A549 (cell line): ENCODE measurements at regions not wholly inside any gene's neighbourhood (a gene's known extent, or its start where the extent isn't known, plus 50 kb on each side); places are given as distances from the start of the nearest gene placed in this dataset.

Experiments used
- ATAC-seq, 2 experiments: fragments of 200-7000 bp in 1 of 2; fragments of >200 bp in 1 of 2; cut with Nextera tagmentation in 1 of 2; cut with Tn5 transposase in 1 of 2; 3 replicates each; pipeline versions ENCODE4 v1.8.0 to v1.9.1; 2018 to 2020; ENCODE audit warnings: mild to moderate bottlenecking in 1 of 2, moderate library complexity in 1 of 2
- CTCF ChIA-PET: fragments of 300-600 bp; sonication (Branson Sonifier 250); formaldehyde crosslinking; extraction: SDS; loops from one replicate; lab custom pipeline; 2021; ENCODE audit warnings: antibody characterized with exemption, inconsistent platforms; lab: Yijun Ruan, JAX
- POLR2A ChIA-PET: fragments of 350-600 bp; formaldehyde crosslinking; extraction: SDS; loops from one replicate; lab custom pipeline; 2021; ENCODE audit warnings: antibody characterized with exemption, inconsistent platforms; lab: Yijun Ruan, JAX
- DNase-seq, 2 experiments: peaks; one replicate each; pipeline versions ENCODE4 v3.0.0 to v3.0.0-alpha.2; 2011 to 2016; ENCODE audit warnings: low read depth in 1 of 2, low spot score in 1 of 2
- FAIRE-seq: peaks from 2 replicates; lab custom pipeline; 2011; peaks lifted over from hg19 to GRCh38; lab: Jason Lieb, UNC
- H3K27ac ChIP-seq, 2 experiments: fragments of >200 bp; sonication (Bioruptor Twin); formaldehyde crosslinking; 3 replicates each; pipeline ENCODE4 v1.5.1; 2016 to 2017
- H3K4me1 ChIP-seq: fragments of >200 bp; sonication (Bioruptor Twin); formaldehyde crosslinking; 3 replicates; pipeline ENCODE4 v1.6.1; 2016
- H3K4me2 ChIP-seq: fragments of >200 bp; sonication (Bioruptor Twin); formaldehyde crosslinking; 3 replicates; pipeline ENCODE4 v1.6.1; 2016
- H3K4me3 ChIP-seq: fragments of >200 bp; sonication (Bioruptor Twin); formaldehyde crosslinking; 3 replicates; pipeline ENCODE4 v1.5.1; 2016
- H3K9me3 ChIP-seq: fragments of >200 bp; sonication (Bioruptor Twin); formaldehyde crosslinking; 3 replicates; pipeline ENCODE4 v1.6.1; 2016
- CBX2 ChIP-seq: fragments of 200-600 bp; sonication (generic); IDR thresholded peaks from 2 replicates; pipeline ENCODE4 v1.6.1; 2016; ENCODE audit warnings: low read depth, mild to moderate bottlenecking, borderline replicate concordance
- EP300 ChIP-seq, 2 experiments: fragments of >200 bp; sonication (Bioruptor Twin); formaldehyde crosslinking; IDR thresholded peaks; 2 replicates in 1 of 2; 3 replicates in 1 of 2; pipeline ENCODE4 v1.6.1; 2016 to 2017
- FOSL2 ChIP-seq, 2 experiments: fragments of 450-650 bp in 1 of 2; fragments of >200 bp in 1 of 2; sonication (Bioruptor Twin) in 1 of 2; formaldehyde crosslinking; IDR thresholded peaks; 2 replicates each; pipeline versions ENCODE4 v1.5.0 to v1.6.1; 2016 to 2020; ENCODE audit warnings: mild to moderate bottlenecking in 1 of 2, moderate library complexity in 1 of 2
- FOXS1 ChIP-seq: fragments of 250-450 bp; sonication (Bioruptor Pico); IDR thresholded peaks from 2 replicates; pipeline ENCODE4 v1.5.0; 2020; ENCODE audit warnings: mild to moderate bottlenecking, moderate library complexity
- HOXA7 ChIP-seq: fragments of 250-450 bp; sonication (Bioruptor Pico); IDR thresholded peaks from 2 replicates; pipeline ENCODE4 v1.5.0; 2020; ENCODE audit warnings: mild to moderate bottlenecking, moderate library complexity
- HOXB13 ChIP-seq: fragments of 250-450 bp; sonication (Bioruptor Pico); IDR thresholded peaks from 2 replicates; pipeline ENCODE4 v1.5.0; 2020; ENCODE audit warnings: low read depth, mild to moderate bottlenecking, moderate library complexity
- JUNB ChIP-seq: fragments of >200 bp; sonication (Bioruptor Twin); formaldehyde crosslinking; IDR thresholded peaks from 2 replicates; pipeline ENCODE4 v1.6.1; 2016
- KDM1A ChIP-seq: fragments of 200-600 bp; sonication (generic); IDR thresholded peaks from 2 replicates; pipeline ENCODE4 v1.6.1; 2016; ENCODE audit warnings: low read depth, mild to moderate bottlenecking
- MAFK ChIP-seq: fragments of 450-650 bp; IDR thresholded peaks from 2 replicates; pipeline ENCODE4 v1.6.1; 2014; ENCODE audit not compliant: partially characterized antibody
- MAZ ChIP-seq: fragments of 150-350 bp; IDR thresholded peaks from 2 replicates; pipeline ENCODE4 v1.6.1; 2014; ENCODE audit warnings: antibody characterized with exemption, low read depth, low read length, borderline replicate concordance
- NFE2L2 ChIP-seq: fragments of 150-350 bp; conservative IDR thresholded peaks from 2 replicates; pipeline ENCODE4 v1.6.1; 2014; ENCODE audit warnings: low read length
- RARB ChIP-seq: fragments of 250-450 bp; sonication (Bioruptor Pico); IDR thresholded peaks from 2 replicates; pipeline ENCODE4 v1.8.0; 2021; ENCODE audit warnings: mild to moderate bottlenecking, moderate library complexity
- RCOR1 ChIP-seq: fragments of 150-350 bp; IDR thresholded peaks from 2 replicates; pipeline ENCODE4 v1.6.1; 2014; ENCODE audit warnings: antibody characterized with exemption, low read length, low read depth
- ZSCAN20 ChIP-seq: fragments of 250-450 bp; sonication (Bioruptor Pico); IDR thresholded peaks from 2 replicates; pipeline ENCODE4 v1.8.0; 2022; ENCODE audit warnings: mild to moderate bottlenecking, moderate library complexity
- WGBS: methylation state at CpG from one replicate; pipeline ENCODE4 v1.1.6; 2017; ENCODE audit errors: missing lambda C conversion rate; 5-methylcytosine and 5-hydroxymethylcytosine counted together
- TF ChIP-seq, protein P1 (sequence below): fragments of >200 bp; sonication (Bioruptor Twin); formaldehyde crosslinking; IDR thresholded peaks from 3 replicates; pipeline ENCODE4 v1.5.1; 2016
- TF ChIP-seq, protein P2 (sequence below): fragments of 250-450 bp; sonication (Bioruptor Pico); IDR thresholded peaks from 2 replicates; pipeline ENCODE4 v1.5.0; 2021; ENCODE audit warnings: mild to moderate bottlenecking, moderate library complexity, borderline replicate concordance
- TF ChIP-seq, protein P3 (sequence below): fragments of 200-600 bp; sonication (generic); IDR thresholded peaks from 2 replicates; pipeline ENCODE4 v1.6.1; 2016; ENCODE audit warnings: antibody characterized with exemption, mild to moderate bottlenecking, moderate library complexity

DNA sequence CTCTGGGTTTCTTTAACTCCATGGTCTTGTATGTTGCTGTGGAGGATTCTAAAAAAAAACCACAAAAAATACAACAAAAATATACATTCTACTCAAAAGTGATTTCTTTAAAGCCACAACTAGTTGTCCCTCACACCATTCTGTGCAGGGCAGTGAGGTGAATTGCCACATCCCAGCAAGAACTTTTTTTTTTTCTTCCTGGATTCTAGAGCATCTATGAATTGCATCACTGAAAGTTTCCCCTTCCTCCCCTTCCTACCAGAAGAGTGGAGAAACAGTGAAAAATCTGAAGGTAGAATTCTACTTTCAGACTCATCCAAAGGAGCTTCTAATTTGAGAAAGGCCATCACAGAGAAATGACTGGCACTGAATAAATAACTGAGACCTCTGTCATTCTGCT, 395.3 kb downstream of the AEBP2 start (continued):
- TF ChIP-seq JUNB (no peak), RCOR1 (no peak), MAFK (no peak)

DNA sequence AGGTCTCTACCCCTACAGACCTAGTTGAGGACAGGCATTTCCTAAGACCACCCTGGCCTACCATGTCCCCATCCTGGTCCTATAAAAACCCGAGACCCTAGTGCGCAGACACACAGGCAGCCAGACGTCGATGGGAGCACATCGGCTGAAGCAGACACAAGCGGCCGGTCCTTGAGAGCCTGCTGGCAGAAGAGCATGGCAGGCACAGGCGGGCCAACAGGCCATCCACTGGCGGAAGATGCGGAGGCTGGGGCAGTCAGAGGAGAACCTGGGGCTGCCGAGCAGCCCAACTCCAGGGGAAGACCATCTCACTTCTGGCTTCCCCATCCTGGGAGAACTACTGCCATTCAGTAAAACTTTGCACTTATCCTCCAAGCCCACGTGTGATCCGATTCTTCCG, 396.8 kb downstream of the AEBP2 start:
- ATAC-seq (no peak), FAIRE-seq (no peak), DNase-seq (no peak)
- Histone ChIP-seq H3K9me3 (no peaks in the 10 kb centered on the region), H3K27ac (no peak overlapping the region), H3K4me2 (no peak overlapping the region), H3K4me3 (no peak overlapping the region), H3K4me1 (no peaks in the 10 kb centered on the region)
- WGBS: 89% methylated on average over 14 of the region's 14 CpGs
- POLR2A ChIA-PET: no interaction called here
- CTCF ChIA-PET: no interaction called here
- no peak for TF ChIP-seq NFE2L2
- TF ChIP-seq HOXB13: no peak
- TF ChIP-seq, protein P1, sequence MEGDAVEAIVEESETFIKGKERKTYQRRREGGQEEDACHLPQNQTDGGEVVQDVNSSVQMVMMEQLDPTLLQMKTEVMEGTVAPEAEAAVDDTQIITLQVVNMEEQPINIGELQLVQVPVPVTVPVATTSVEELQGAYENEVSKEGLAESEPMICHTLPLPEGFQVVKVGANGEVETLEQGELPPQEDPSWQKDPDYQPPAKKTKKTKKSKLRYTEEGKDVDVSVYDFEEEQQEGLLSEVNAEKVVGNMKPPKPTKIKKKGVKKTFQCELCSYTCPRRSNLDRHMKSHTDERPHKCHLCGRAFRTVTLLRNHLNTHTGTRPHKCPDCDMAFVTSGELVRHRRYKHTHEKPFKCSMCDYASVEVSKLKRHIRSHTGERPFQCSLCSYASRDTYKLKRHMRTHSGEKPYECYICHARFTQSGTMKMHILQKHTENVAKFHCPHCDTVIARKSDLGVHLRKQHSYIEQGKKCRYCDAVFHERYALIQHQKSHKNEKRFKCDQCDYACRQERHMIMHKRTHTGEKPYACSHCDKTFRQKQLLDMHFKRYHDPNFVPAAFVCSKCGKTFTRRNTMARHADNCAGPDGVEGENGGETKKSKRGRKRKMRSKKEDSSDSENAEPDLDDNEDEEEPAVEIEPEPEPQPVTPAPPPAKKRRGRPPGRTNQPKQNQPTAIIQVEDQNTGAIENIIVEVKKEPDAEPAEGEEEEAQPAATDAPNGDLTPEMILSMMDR: no peak
- no peak for TF ChIP-seq HOXA7 (CRISPR knock-in tag)

DNA sequence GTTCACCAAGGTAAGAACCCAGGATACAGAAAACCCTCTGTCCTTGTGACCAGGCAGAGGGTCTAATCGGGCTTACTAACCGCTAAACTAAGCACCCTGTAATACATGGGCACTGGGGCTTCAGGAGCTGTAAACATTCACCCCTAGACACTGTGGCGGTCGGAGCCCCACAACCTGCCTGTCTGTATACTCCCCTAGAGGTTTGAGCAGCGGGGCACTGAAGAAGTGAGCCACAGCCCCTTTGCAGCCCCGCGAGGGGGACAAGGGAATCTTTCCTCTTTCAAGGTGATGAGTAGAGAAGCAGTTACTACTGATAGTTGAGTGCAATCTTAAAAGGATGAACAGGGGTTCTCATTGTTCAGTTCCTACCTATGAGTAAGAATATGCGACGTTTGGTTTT, 397.2 kb downstream of the AEBP2 start:
- ATAC-seq (no peak), FAIRE-seq (no peak), DNase-seq (no peak)
- H3K4me3 ChIP-seq: no peak overlapping the region
- 49% methylated on average over 9 of the region's 9 CpGs for WGBS
- no peak overlapping the region for H3K4me2 ChIP-seq
- H3K27ac ChIP-seq: no peak overlapping the region
- no peaks in the 10 kb centered on the region for H3K4me1 ChIP-seq
- TF ChIP-seq RARB (CRISPR knock-in tag) (no peak), ZSCAN20 (CRISPR knock-in tag) (no peak), MAFK (no peak), HOXB13 (no peak), MAZ (no peak), FOXS1 (no peak)
- TF ChIP-seq, protein P1: no peak
- TF ChIP-seq, protein P2, sequence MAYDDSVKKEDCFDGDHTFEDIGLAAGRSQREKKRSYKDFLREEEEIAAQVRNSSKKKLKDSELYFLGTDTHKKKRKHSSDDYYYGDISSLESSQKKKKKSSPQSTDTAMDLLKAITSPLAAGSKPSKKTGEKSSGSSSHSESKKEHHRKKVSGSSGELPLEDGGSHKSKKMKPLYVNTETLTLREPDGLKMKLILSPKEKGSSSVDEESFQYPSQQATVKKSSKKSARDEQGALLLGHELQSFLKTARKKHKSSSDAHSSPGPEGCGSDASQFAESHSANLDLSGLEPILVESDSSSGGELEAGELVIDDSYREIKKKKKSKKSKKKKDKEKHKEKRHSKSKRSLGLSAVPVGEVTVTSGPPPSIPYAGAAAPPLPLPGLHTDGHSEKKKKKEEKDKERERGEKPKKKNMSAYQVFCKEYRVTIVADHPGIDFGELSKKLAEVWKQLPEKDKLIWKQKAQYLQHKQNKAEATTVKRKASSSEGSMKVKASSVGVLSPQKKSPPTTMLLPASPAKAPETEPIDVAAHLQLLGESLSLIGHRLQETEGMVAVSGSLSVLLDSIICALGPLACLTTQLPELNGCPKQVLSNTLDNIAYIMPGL (CRISPR knock-in tag): no peak
- ChIA-PET CTCF (no interaction called here), POLR2A (no interaction called here)
- H3K9me3 ChIP-seq: no peaks in the 10 kb centered on the region

DNA sequence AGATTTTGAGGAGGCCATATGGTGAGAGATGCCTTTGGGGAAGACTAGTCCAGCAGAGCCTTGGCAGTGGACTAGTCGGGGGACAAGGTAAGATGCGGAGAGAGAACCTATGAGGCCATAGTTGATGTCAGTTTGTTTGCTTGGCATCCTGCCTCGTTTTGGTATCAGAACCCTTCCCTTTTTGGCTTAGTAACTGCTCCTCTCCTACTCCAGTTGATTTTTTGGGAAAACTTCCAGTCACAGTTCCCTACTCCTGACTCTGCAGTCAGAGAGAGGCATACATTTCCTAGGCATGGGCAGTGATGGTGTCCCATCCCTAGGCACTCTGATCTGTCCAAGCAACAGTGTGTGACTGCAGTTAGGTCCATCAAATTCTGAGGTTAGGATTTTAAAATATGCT, 398.3 kb downstream of the AEBP2 start:
- Histone ChIP-seq H3K9me3 (no peaks in the 10 kb centered on the region), H3K4me1 (no peaks in the 10 kb centered on the region), H3K27ac (no peak overlapping the region), H3K4me3 (no peak overlapping the region), H3K4me2 (no peak overlapping the region)
- ATAC-seq: no peak
- FAIRE-seq: no peak
- POLR2A ChIA-PET: no interaction called here
- CTCF ChIA-PET: no interaction called here
- no peak for TF ChIP-seq FOSL2 (IDR thresholded peaks at IDR 0.05)
- TF ChIP-seq FOSL2 (CRISPR knock-in tag; IDR thresholded peaks at IDR 0.05): no peak
- TF ChIP-seq EP300 (IDR thresholded peaks at IDR 0.05): no peak
- TF ChIP-seq RCOR1: no peak
- TF ChIP-seq, protein P3, sequence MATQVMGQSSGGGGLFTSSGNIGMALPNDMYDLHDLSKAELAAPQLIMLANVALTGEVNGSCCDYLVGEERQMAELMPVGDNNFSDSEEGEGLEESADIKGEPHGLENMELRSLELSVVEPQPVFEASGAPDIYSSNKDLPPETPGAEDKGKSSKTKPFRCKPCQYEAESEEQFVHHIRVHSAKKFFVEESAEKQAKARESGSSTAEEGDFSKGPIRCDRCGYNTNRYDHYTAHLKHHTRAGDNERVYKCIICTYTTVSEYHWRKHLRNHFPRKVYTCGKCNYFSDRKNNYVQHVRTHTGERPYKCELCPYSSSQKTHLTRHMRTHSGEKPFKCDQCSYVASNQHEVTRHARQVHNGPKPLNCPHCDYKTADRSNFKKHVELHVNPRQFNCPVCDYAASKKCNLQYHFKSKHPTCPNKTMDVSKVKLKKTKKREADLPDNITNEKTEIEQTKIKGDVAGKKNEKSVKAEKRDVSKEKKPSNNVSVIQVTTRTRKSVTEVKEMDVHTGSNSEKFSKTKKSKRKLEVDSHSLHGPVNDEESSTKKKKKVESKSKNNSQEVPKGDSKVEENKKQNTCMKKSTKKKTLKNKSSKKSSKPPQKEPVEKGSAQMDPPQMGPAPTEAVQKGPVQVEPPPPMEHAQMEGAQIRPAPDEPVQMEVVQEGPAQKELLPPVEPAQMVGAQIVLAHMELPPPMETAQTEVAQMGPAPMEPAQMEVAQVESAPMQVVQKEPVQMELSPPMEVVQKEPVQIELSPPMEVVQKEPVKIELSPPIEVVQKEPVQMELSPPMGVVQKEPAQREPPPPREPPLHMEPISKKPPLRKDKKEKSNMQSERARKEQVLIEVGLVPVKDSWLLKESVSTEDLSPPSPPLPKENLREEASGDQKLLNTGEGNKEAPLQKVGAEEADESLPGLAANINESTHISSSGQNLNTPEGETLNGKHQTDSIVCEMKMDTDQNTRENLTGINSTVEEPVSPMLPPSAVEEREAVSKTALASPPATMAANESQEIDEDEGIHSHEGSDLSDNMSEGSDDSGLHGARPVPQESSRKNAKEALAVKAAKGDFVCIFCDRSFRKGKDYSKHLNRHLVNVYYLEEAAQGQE: no peak
- TF ChIP-seq JUNB: no peak
- no peak for TF ChIP-seq CBX2
- no peak for TF ChIP-seq KDM1A
- 66% methylated on average over 3 of the region's 3 CpGs for WGBS
- DNase-seq: no peak
